ENCODE measurements at regions not wholly inside any gene's neighbourhood (a gene's known extent, or its start where the extent isn't known, plus 50 kb on each side); places are given as distances from the start of the nearest gene placed in this dataset.

GRCh38 chr9:21589344-21590056, 107.4 kb upstream of the IFNE start:
- Histone ChIP-seq H3K4me1 (no peaks in the 10 kb centered on the region), H3K27me3 (no peaks in the 10 kb centered on the region), H3K4me3 (ENCODE audit: low read depth, low read length) (no peak overlapping the region), H3K36me3 (no peaks in the 10 kb centered on the region), H3K9me3 (no peaks in the 10 kb centered on the region)
- DNase-seq: no peak
- TF ChIP-seq CTCF (IDR thresholded peaks at IDR 0.05; ENCODE audit: low read depth, low read length): no peak

- no peak for DNase-seq
- Histone ChIP-seq H3K36me3 (no peaks in the 10 kb centered on the region), H3K4me3 (ENCODE audit: low read depth, low read length) (no peak overlapping the region), H3K27me3 (no peaks in the 10 kb centered on the region), H3K9me3 (no peaks in the 10 kb centered on the region), H3K4me1 (no peaks in the 10 kb centered on the region)
- no peak for TF ChIP-seq CTCF (IDR thresholded peaks at IDR 0.05; ENCODE audit: low read depth, low read length)
Observed at GRCh38 chr9:21590058-21590996, 108.2 kb upstream of the IFNE start.

- H3K4me3 ChIP-seq (ENCODE audit: low read depth, low read length): no peak overlapping the region
- TF ChIP-seq CTCF (IDR thresholded peaks at IDR 0.05; ENCODE audit: low read depth, low read length): no peak
- no peaks in the 10 kb centered on the region for H3K4me1 ChIP-seq
- DNase-seq: no peak
- no peaks in the 10 kb centered on the region for H3K27me3 ChIP-seq
- H3K9me3 ChIP-seq: no peaks in the 10 kb centered on the region
- no peaks in the 10 kb centered on the region for H3K36me3 ChIP-seq
Observed at GRCh38 chr9:21591221-21592062, 109.3 kb upstream of the IFNE start.

- no peak overlapping the region for H3K4me3 ChIP-seq (ENCODE audit: low read depth, low read length)
- H3K27me3 ChIP-seq: no peaks in the 10 kb centered on the region
- H3K36me3 ChIP-seq: no peaks in the 10 kb centered on the region
- no peak for TF ChIP-seq CTCF (IDR thresholded peaks at IDR 0.05; ENCODE audit: low read depth, low read length)
- H3K4me1 ChIP-seq: no peaks in the 10 kb centered on the region
- DNase-seq: no peak
- H3K9me3 ChIP-seq: no peaks in the 10 kb centered on the region
Observed at GRCh38 chr9:21592063-21592338, 109.9 kb upstream of the IFNE start.

GRCh38 chr9:21597284-21597683, 115.2 kb upstream of the IFNE start:
- no peak for TF ChIP-seq CTCF (IDR thresholded peaks at IDR 0.05; ENCODE audit: low read depth, low read length)
- DNase-seq: no peak
- Histone ChIP-seq H3K36me3 (no peaks in the 10 kb centered on the region), H3K4me1 (no peaks in the 10 kb centered on the region), H3K9me3 (no peaks in the 10 kb centered on the region), H3K4me3 (ENCODE audit: low read depth, low read length) (no peak overlapping the region), H3K27me3 (0 out of 2 replicates have a peak, but pooled peaks cover 3% of the 10 kb centered on the region)
